GM19372 (cell line): ENCODE measurements at regions not wholly inside any gene's neighbourhood (a gene's known extent, or its start where the extent isn't known, plus 50 kb on each side); places are given as distances from the start of the nearest gene placed in this dataset.
"Not testable (repeated sequence)": the region's sequence is repeated elsewhere in the genome, so short reads cannot be mapped to it uniquely, and the experiment has no call there.

Source experiments
- ATAC-seq: cut with Tn5 transposase; IDR thresholded peaks from one replicate; pipeline ENCODE4 v1.9.1; 2021; ENCODE audit warnings: mild to moderate bottlenecking, low read depth, moderate library complexity; ENCODE audit not compliant: unreplicated experiment

- ATAC-seq, result no peak
These were observed 71.6 kb downstream of the TFAP2A start for GRCh38 chr6:10343320-10343719.

DNA sequence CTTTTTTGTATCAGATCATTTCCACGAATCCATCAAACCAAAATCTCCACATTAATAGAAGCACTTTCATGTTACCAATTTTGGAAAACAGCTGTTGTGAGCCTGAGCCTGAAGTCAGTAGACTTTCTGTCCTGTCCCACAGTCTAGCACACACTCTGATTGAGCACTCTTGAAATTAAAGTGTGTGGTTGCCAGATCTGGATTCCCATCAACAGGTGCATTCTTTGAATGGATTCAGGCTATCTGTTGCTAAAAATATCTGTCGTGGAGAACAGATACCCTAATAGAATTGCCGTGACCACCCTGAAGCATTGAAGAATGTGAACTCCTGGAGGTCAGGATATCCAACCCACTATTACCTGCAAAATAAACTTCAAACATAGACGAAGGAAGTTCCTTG lies 73.3 kb downstream of the TFAP2A start:
- no peak for ATAC-seq

DNA sequence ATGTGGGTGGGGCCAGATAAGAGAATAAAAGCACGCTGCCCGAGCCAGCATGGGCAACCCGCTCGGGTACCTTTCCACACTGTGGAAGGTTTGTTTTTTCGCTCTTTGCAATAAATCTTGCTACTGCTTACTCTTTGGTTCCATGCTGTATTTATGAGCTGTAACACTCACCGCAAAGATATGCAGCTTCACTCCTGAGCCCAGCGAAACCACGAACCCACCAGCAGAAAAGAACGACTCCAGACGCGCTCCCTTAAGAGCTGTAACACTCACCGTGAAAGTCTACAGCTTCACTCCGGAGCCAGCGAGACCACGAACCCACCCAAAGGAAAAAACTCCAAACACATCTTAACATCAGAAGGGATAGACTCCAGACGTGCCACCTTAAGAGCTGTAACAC lies 76.7 kb downstream of the TFAP2A start:
- no peak for ATAC-seq

- not testable (repeated sequence) for ATAC-seq
These were observed 77.5 kb downstream of the TFAP2A start for GRCh38 chr6:10337376-10337775.

DNA sequence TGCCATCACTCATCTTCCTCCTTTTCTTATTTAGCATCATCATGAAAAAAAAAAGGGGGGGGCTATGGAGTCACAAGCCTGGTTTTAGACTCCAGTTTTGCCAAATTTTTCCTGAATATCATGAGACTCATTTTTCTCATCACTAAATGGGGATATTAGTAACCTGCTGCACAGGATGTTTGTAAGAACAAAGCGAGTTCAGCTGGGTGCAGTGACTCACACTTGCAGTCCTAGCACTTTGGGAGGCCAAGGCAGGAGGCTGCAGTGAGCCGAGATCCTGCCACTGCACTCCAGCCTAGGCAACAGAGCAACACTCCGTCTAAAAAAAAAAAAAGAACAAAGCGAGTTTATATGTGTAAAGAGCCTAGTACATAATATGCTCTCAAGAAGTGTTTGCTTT lies 82.8 kb downstream of the TFAP2A start:
- ATAC-seq, result no peak

GRCh38 chr6:10331334-10331968 lies 83.4 kb downstream of the TFAP2A start:
- no peak for ATAC-seq

- no peak for ATAC-seq
These were observed 84.4 kb downstream of the TFAP2A start for GRCh38 chr6:10330515-10330914.

DNA sequence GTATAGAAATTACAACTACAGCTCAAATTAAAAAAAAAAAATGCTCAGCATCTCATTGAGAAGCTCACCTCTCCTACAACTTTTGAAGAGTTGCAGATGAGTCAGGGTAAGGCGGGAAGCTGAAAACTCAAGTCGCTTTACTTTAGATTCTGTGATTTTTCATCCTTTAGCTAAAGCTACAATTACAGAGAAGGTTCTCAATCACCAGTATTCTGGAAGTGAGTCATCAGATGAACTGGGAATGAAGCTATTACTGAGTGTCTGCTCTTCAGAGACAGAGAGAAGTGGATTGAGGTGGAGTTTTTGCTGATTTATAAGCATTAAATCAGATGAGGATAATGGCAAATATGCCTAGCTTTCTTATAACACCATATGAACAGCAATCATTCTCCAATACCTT lies 91.9 kb downstream of the TFAP2A start:
- ATAC-seq, result no peak

GRCh38 chr6:10320291-10320690 lies 94.6 kb downstream of the TFAP2A start:
- no peak for ATAC-seq

DNA sequence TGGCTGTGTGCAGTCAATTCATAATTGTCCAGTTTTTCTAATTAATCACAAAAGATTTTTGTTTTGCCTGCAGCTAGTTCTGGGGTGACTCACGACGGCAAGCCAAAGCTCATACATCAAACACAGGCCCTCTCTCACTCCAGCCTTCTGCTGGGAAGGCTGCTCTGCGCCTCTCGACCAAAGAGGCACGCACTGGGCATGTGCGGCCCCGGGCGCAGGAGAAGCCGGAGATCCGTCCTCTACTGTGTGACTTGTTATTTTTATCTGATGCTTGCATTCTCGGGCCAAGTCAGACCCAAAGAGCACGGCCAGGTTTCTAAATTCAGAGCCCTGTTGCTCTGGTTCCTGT lies 98.5 kb downstream of the TFAP2A start:
- ATAC-seq, result no peak

- ATAC-seq, result no peak
These were observed 99.1 kb downstream of the TFAP2A start for GRCh38 chr6:10315658-10316372.

- no peak for ATAC-seq
These were observed 99.8 kb downstream of the TFAP2A start for GRCh38 chr6:10315034-10315433.

GRCh38 chr6:10314163-10314955 lies 100.5 kb downstream of the TFAP2A start:
- ATAC-seq, result no peak

- no peak for ATAC-seq
These were observed 101.1 kb downstream of the TFAP2A start for GRCh38 chr6:10313799-10314162.

- no peak for ATAC-seq
These were observed 102.4 kb downstream of the TFAP2A start for GRCh38 chr6:10312445-10312844.

DNA sequence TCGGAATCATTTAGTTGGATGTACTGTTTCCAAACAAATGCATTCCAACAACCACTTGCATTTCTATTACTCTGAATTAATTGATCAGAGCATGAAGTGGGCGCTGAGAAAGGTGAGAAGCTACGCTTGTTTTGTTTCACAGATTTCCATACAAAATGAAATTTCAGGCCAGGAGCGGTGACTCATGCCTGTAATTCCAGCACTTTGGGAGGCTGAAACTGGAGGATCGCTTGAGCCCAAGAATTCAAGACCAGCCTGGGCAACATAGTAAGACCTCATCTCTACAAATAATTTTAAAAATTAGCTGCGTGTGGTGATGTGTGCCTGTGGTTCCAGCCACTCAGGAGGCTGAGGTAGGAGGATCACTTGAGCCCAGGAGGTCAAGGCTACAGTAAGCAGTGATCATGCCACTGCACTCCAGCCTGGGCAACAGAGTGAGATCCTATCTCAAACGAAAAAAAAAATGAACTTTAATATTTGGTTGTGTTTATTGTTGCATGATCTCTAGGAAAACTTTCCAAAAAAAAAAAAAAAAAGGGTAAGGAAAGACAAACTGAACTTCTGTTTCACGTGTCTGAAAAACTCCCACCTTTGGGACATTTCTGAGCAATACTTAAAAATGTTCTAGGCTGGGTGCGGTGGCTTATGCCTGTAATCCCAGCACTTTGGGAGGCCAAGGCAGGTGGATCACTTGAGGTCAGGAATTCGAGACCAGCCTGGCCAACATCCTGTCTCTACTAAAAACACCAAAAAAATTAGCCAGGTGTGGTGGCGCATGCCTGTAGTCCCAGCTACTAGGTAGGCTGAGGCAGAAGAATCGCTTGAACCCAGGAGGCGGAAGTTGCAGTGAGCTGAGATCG lies 103.1 kb downstream of the TFAP2A start:
- not testable (repeated sequence) for ATAC-seq

- no peak for ATAC-seq
These were observed 104.0 kb downstream of the TFAP2A start for GRCh38 chr6:10310826-10311225.

- no peak for ATAC-seq
These were observed 104.6 kb downstream of the TFAP2A start for GRCh38 chr6:10310330-10310653.

GRCh38 chr6:10309457-10310329 lies 105.2 kb downstream of the TFAP2A start:
- ATAC-seq, result no peak

- ATAC-seq, result no peak
These were observed 107.4 kb downstream of the TFAP2A start for GRCh38 chr6:10307476-10307875.
